ENCODE measurements at regions not wholly inside any gene's neighbourhood (a gene's known extent, or its start where the extent isn't known, plus 50 kb on each side); places are given as distances from the start of the nearest gene placed in this dataset.

GRCh38 chr3:13222131-13222530 lies 148.9 kb upstream of the IQSEC1 start:
- no peak for TF ChIP-seq POLR2A (IDR thresholded peaks at IDR 0.05)
- TF ChIP-seq, protein P1, sequence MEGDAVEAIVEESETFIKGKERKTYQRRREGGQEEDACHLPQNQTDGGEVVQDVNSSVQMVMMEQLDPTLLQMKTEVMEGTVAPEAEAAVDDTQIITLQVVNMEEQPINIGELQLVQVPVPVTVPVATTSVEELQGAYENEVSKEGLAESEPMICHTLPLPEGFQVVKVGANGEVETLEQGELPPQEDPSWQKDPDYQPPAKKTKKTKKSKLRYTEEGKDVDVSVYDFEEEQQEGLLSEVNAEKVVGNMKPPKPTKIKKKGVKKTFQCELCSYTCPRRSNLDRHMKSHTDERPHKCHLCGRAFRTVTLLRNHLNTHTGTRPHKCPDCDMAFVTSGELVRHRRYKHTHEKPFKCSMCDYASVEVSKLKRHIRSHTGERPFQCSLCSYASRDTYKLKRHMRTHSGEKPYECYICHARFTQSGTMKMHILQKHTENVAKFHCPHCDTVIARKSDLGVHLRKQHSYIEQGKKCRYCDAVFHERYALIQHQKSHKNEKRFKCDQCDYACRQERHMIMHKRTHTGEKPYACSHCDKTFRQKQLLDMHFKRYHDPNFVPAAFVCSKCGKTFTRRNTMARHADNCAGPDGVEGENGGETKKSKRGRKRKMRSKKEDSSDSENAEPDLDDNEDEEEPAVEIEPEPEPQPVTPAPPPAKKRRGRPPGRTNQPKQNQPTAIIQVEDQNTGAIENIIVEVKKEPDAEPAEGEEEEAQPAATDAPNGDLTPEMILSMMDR (IDR thresholded peaks at IDR 0.05): no peak
- no peak for TF ChIP-seq EP300 (IDR thresholded peaks at IDR 0.05)
